ENCODE measurements at regions not wholly inside any gene's neighbourhood (a gene's known extent, or its start where the extent isn't known, plus 50 kb on each side); places are given as distances from the start of the nearest gene placed in this dataset.

GRCh38 chr5:155068616-155069100, 55.1 kb downstream of the KIF4B start:
- no peak for DNase-seq

DNA sequence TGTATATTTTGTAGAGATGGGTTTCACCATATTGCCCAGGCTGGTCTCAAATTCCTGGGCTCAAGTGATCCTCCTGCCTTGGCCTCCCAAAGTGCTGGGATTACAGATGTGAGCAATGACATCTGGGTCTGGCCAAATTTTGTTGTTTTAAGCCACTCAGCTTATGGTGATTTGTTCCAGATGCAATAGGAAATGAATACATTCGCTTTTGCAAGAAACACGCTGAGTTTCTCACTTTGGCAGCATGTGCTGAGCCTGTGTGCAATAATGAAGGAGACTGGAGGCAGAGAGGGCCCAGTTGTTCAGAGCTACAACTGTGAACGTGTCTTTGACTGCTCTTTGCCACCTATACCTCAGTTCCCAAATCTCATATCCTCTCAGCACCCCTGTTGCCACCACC, 56.4 kb downstream of the KIF4B start:
- DNase-seq: no peak

GRCh38 chr5:155070781-155071180, 57.2 kb downstream of the KIF4B start:
- DNase-seq: no peak

- DNase-seq: no peak
These were observed 62.8 kb downstream of the KIF4B start for GRCh38 chr5:155076379-155076778.

DNA sequence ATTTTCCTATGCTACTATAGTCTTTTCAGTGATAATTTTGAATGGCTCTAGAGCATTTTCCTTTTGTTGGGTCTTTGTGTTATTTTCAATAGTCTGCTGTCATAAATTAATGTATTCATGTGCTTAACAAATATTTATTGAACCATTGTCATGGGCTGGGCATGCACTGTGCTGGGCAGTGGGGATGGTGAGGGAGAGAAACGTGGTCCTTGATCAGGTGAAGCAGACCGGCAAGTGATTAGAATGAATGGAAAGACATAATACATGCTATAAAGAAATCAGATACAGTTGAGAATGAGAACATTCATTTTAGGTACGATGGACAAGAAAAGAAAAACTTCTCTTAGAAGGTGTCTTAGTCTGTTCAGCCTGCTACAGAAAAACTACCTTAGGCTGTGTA, 66.1 kb downstream of the KIF4B start:
- DNase-seq: no peak

DNA sequence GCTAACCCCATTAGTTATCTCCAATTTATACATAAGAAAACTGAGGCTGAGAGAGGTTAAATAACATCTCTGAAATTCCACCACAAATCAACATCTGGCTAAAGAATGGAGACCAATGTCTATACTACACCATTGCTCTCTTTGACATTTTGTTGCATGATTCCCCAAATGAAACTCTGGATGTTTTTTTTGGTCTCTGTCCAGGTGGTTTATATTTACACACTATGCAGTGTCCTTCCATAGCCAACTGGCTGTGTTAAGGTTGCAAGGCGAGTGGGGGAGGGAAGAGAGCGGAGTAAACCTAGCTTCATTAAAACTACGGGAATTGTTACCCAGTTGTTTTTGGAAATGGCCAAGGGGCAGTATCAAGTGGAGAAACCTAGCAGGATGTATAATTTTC, 67.2 kb downstream of the KIF4B start:
- no peak for DNase-seq

- DNase-seq: no peak
These were observed 68.1 kb downstream of the KIF4B start for GRCh38 chr5:155081618-155082017.

DNA sequence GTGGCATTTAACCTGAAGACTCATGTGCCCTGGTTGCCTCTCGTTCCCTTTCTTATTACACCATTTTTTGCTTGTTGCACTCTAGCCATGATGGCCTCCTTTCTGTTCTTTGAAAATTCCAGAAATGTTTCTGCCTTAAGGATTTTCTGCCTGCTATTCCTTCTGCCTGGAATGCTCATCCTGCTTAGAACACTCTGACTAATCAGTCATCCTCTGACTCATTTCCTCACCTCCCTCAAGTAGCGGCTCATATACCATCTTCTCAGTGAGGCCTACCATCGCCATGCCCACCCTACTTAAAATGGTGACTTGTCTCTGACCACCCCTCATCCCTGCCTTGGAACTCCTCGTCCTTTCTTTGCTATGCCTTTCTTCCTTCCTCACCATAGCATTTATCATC, 68.8 kb downstream of the KIF4B start:
- no peak for DNase-seq

DNA sequence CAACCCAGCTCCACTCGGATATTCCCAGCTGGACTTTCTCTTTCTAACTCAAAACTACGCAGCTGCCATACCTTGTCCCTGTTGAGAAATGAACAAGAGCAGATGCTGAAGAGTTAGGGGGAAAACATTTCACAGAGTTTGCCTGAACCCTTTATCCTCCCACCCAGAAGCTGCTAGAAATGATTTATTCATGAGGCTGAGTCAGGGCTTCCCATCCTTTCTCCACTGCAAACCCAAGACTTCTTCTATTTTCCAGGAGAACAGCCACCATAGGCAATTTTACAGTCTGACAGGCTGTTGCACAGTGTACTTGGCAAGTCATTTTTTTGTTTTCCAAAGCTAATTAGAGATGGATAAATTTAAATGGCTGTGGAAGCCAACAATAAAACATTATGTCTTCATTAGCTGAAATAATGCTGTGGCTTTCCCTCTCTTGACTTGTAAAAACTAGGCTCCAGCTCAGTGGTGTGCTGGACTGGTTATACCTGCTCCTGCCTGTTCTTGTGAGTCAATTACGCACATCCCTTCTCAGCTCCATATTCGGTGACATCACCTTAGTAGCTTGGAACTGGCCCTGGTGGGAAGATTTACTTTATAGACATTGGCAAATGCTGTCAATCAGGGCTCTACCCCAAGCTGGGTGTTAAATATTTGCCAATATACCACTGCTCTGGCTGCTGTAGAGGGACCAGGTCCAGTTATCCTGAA, 71.9 kb downstream of the KIF4B start:
- no peak for DNase-seq

DNA sequence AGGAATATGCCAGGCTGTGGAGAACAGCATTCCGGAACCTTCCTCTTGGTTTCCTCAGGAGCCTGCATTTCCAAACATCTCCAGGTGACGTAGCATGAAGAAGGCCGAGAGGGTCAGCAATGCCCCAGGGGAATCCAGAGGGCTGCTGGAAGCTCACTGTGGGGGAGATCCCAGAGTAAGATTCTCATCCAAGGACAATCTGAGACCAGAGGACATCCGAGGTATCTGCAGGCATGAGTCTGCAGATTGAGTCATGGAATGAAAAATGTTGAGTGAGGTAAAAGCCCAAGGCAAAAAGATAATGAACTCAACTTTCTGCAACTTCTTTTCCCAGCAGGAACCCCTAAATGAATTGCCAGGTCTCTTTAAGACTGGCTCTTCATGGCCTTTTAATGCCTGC, 73.5 kb downstream of the KIF4B start:
- DNase-seq: no peak

- no peak for DNase-seq
These were observed 75.3 kb downstream of the KIF4B start for GRCh38 chr5:155088811-155089210.

- no peak for DNase-seq
These were observed 76.1 kb downstream of the KIF4B start for GRCh38 chr5:155089643-155090042.

GRCh38 chr5:155091063-155091648, 77.6 kb downstream of the KIF4B start:
- DNase-seq: no peak

DNA sequence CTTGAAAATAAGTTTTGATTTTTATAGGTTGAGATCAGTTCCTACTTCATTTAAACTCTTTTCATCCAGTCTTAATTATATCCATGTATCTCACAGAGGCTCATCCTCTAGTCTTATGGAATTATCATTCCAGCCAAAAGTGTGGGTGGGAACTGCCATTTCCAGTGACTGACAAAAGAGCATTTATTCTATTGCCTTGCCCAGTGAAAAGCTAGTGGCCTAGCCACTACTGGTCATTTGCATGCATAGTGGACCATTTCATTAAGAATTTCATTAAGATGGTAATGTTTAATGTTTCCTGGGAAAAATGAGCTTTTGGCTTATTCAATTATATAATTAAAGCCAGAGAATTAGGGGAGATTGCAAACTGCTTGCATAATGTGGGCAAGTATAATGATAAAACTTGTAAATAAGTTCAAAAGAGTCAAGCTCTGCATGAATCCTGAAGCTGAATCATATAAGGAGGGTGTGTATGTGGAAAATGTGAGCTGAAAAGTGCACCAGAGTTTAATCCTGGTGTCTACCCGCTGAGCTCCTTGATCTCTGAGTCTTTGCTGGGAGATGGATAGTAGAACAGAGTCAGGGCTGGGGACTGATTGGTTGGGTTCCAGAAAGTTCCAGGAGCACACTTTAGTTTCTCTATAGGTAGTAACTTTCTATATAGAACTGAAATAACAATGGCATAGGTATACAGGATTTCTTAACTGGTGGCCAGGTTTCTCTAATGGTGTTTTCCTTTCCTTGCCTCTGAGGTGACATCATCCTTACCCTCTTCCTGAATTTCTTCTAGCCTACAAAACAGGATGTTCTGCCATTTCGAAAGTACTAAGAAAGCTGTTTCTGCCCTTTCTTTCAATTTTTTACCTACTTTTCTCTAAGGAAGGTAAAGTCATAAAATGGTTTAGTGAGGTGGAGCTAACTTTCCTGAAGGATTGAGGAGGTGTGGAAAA, 78.5 kb downstream of the KIF4B start:
- DNase-seq: no peak

GRCh38 chr5:155094455-155094854, 80.9 kb downstream of the KIF4B start:
- no peak for DNase-seq

DNA sequence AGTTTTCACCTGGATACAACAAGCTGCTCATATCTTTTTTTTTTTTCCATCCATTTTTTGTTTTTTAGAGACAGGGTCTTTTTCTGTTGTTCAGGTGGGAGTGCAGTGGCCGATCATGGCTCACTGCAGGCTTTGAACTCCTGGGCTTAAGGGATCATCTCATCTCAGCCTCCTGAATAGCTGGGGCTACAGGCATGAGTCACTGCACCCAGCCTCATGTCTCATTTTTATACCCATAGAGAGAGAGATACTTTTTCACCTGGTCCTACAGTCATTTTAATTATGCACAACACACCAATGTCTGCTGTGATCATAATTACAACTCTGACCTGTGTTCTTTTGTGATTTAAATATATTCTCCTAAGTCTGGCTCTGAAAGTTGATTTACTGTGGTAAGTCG, 84.4 kb downstream of the KIF4B start:
- no peak for DNase-seq

DNA sequence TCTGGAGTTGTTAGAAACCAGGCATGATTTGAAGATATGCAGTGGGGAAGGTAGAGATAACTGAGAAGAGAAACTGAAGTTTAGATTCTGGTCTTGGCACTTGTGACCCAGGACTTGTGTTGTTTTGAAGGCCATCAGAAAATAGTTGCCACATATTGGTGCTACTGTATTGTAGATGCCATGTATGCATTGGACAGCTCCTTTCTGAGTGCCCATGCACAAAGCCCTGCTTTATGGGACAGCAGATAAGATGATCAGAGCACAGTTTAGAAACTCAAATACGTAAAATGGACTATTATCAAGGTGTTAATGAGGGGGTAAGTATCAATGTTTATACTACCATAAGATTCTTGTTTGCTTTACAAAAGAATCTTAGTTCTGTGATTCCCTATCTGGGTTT, 84.9 kb downstream of the KIF4B start:
- DNase-seq: no peak

DNA sequence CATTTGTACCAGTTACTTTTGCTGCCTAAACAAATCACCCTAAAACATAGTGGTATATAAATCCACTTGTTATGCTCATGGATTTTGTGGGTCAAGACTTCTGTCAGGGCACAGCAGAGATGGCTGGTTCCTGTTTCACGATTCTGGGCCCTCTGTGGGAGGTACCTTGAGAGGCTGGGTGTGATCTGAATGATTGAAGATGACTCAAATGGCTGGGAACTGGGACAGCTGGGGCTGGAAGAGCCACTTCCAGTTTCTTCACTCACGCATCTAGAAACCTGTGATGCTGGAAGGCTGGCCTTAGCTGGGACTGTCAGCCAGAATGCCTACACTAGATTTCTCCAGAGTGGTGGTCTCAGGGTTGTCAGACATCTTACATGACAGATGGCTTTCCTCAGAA, 88.1 kb downstream of the KIF4B start:
- DNase-seq: no peak

- DNase-seq: no peak
These were observed 89.6 kb downstream of the KIF4B start for GRCh38 chr5:155103146-155103545.

DNA sequence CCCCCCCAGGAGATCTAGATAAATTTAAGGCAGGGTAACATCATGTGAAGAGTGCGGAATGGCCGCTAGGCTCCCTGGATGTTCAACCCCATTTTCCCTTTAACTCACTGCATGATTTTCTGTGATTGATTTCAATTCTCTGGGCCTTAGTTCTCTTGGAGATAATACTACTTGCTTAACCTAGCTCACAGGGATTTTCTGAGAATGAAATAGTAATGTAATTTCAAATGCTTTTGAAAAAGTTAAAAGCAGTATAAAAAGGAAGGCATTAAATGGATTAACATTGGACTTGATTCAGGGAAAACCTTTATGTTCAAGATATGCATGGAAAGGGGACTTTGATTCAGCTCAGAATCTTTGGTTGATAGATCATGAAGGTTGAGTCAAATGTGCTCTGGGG, 90.9 kb downstream of the KIF4B start:
- no peak for DNase-seq

DNA sequence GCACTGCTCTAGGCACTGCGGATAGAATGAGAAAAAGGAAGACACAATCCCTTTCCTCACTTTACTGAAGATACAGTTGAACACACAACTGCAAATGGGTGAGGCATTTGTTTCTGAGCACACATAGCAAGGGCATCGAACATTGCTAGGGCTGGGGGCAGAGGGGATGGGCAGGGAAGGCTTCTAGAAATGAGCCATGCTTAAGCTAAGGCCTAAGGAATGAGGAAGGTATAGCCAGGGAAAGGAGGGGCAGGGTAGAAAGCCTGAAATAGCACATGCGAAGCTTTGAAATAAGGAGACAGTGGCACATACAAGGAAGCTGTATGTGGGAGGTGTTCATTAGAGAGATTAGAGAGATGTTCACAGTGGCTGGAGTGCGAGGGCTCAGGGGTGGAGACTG, 92.7 kb downstream of the KIF4B start:
- no peak for DNase-seq

DNA sequence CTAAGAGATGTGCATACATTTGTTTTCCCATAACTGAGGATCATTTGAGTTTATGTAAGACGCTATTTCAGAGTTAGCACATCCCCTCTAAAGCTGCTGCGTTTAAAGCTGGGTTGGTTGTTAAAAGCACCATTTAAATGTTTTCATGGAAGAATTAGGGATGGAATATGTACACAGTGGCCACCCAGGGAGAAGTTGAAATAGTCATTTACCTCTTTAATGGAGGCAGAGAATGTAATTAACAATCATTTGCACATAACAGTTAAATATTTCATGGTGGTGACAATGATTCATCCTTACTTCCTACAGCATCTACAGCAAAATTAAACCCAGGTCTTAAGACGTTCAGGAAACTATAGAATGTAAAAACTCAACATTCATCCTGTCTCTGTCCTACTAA, 100.3 kb downstream of the KIF4B start:
- no peak for DNase-seq

- no peak for DNase-seq
These were observed 101.1 kb downstream of the KIF4B start for GRCh38 chr5:155114655-155115054.

Data from activated CD4-positive, alpha-beta T cell treated with anti-CD3 and anti-CD28 coated beads, Interleukin-2, amount 50 U/mL, for 1 hour (primary cell).